ENCODE measurements at regions not wholly inside any gene's neighbourhood (a gene's known extent, or its start where the extent isn't known, plus 50 kb on each side); places are given as distances from the start of the nearest gene placed in this dataset.

DNA sequence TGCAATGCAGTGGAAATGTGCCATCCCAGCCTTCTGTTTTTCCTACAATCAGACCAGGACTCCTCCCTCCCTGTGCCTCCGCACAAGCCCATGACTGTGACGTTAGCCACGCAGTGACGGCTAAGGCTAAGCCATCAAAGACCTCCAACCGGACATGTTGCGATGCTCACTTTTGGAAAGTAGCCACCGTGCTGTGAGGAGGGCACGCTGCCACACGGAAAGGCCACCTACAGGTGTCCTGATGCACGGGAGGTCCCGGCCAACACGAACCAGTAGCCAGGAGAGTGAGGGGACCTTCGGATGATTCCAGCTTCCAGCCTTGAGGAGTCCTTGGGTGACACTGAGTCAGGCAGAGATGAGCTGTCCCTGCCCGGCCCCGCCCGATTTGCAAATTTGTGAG, 53.9 kb downstream of the FOXL1 start:
- TF ChIP-seq MEIS1 (CRISPR knock-in tag; IDR thresholded peaks at IDR 0.05; ENCODE audit: borderline replicate concordance): no peak
- TF ChIP-seq ZNF530 (tag by site-specific recombination; IDR thresholded peaks at IDR 0.05; ENCODE audit: low read depth): no peak
- TF ChIP-seq ZBTB20 (tag by site-specific recombination; IDR thresholded peaks at IDR 0.05): no peak
- TF ChIP-seq, protein P1, sequence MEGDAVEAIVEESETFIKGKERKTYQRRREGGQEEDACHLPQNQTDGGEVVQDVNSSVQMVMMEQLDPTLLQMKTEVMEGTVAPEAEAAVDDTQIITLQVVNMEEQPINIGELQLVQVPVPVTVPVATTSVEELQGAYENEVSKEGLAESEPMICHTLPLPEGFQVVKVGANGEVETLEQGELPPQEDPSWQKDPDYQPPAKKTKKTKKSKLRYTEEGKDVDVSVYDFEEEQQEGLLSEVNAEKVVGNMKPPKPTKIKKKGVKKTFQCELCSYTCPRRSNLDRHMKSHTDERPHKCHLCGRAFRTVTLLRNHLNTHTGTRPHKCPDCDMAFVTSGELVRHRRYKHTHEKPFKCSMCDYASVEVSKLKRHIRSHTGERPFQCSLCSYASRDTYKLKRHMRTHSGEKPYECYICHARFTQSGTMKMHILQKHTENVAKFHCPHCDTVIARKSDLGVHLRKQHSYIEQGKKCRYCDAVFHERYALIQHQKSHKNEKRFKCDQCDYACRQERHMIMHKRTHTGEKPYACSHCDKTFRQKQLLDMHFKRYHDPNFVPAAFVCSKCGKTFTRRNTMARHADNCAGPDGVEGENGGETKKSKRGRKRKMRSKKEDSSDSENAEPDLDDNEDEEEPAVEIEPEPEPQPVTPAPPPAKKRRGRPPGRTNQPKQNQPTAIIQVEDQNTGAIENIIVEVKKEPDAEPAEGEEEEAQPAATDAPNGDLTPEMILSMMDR (tag by site-specific recombination; IDR thresholded peaks at IDR 0.05): no peak
- TF ChIP-seq ZNF311 (tag by site-specific recombination; IDR thresholded peaks at IDR 0.05; ENCODE audit: borderline replicate concordance): no peak
- TF ChIP-seq ZNF335 (tag by site-specific recombination; conservative IDR thresholded peaks at IDR 0.05): no peak
- TF ChIP-seq ZNF768 (tag by site-specific recombination; IDR thresholded peaks at IDR 0.05): no peak
- no peak for TF ChIP-seq ZNF416 (tag by site-specific recombination; IDR thresholded peaks at IDR 0.05)
- TF ChIP-seq ZNF292 (tag by site-specific recombination; IDR thresholded peaks at IDR 0.05; ENCODE audit: borderline replicate concordance, low read depth): no peak
- no peak for TF ChIP-seq ZNF274 (IDR thresholded peaks at IDR 0.05; ENCODE audit: low read length)
- no peak for TF ChIP-seq ZNF274 (tag by site-specific recombination; IDR thresholded peaks at IDR 0.05; ENCODE audit: borderline replicate concordance)
